ENCODE measurements at regions not wholly inside any gene's neighbourhood (a gene's known extent, or its start where the extent isn't known, plus 50 kb on each side); places are given as distances from the start of the nearest gene placed in this dataset.

GRCh38 chr1:2962946-2963345 is 58.3 kb upstream of the ACTRT2 start:
- H3K27me3 ChIP-seq (ENCODE audit: control insufficient read depth, insufficient read depth, low read length), result no peaks in the 10 kb centered on the region
- H3K9me3 ChIP-seq (ENCODE audit: control insufficient read depth in 2 of 2, low read length in 2 of 2), result no peaks in the 10 kb centered on the region
- H3K27ac Mint-ChIP-seq, result no peak overlapping the region
- no peak overlapping the region for H3K27ac ChIP-seq (ENCODE audit: insufficient read depth, low read length, poor library complexity, severe bottlenecking)
- H3K36me3 ChIP-seq (ENCODE audit: control insufficient read depth, insufficient read depth, low read length), result no peaks in the 10 kb centered on the region
- no peaks in the 10 kb centered on the region for H3K4me1 ChIP-seq (ENCODE audit: control insufficient read depth, insufficient read depth, low read length, poor library complexity, severe bottlenecking)
- no peaks in the 10 kb centered on the region for H3K4me1 Mint-ChIP-seq
- ATAC-seq (ENCODE audit: low read depth in 2 of 2) (no peak), DNase-seq (no peak)
- H3K27me3 Mint-ChIP-seq, result no peaks in the 10 kb centered on the region
- peaks cover 0 to 7% (median 3%) of the 10 kb centered on the region in 7 donors for H3K9me3 Mint-ChIP-seq
- H3K4me3 ChIP-seq (ENCODE audit: low read depth, low read length), result no peak overlapping the region
- no peak overlapping the region for H3K4me3 Mint-ChIP-seq
- H3K36me3 Mint-ChIP-seq, result no peaks in the 10 kb centered on the region

GRCh38 chr1:2965676-2966075 is 55.6 kb upstream of the ACTRT2 start:
- Mint-ChIP-seq H3K9me3 (peaks cover 0 to 3% (median 0%) of the 10 kb centered on the region in 7 donors), H3K4me3 (no peak overlapping the region), H3K27me3 (no peaks in the 10 kb centered on the region), H3K36me3 (no peaks in the 10 kb centered on the region), H3K4me1 (no peaks in the 10 kb centered on the region), H3K27ac (no peak overlapping the region)
- Histone ChIP-seq H3K4me1 (ENCODE audit: control insufficient read depth, insufficient read depth, low read length, poor library complexity, severe bottlenecking) (no peaks in the 10 kb centered on the region), H3K4me3 (ENCODE audit: low read depth, low read length) (no peak overlapping the region), H3K36me3 (ENCODE audit: control insufficient read depth, insufficient read depth, low read length) (no peaks in the 10 kb centered on the region), H3K27ac (ENCODE audit: insufficient read depth, low read length, poor library complexity, severe bottlenecking) (no peak overlapping the region), H3K27me3 (ENCODE audit: control insufficient read depth, insufficient read depth, low read length) (no peaks in the 10 kb centered on the region), H3K9me3 (ENCODE audit: control insufficient read depth in 2 of 2, low read length in 2 of 2) (no peaks in the 10 kb centered on the region)
- ATAC-seq (ENCODE audit: low read depth in 2 of 2) (no peak), DNase-seq (no peak)

- ATAC-seq (ENCODE audit: low read depth in 2 of 2) (no peak), DNase-seq (no peak)
- no peaks in the 10 kb centered on the region for H3K9me3 ChIP-seq (ENCODE audit: control insufficient read depth in 2 of 2, low read length in 2 of 2)
- H3K36me3 ChIP-seq (ENCODE audit: control insufficient read depth, insufficient read depth, low read length), result no peaks in the 10 kb centered on the region
- Mint-ChIP-seq H3K4me3 (no peak overlapping the region), H3K36me3 (no peaks in the 10 kb centered on the region), H3K9me3 (peaks cover 0 to 2% (median 0%) of the 10 kb centered on the region in 7 donors), H3K27ac (no peak overlapping the region), H3K27me3 (no peaks in the 10 kb centered on the region), H3K4me1 (no peaks in the 10 kb centered on the region)
- H3K27ac ChIP-seq (ENCODE audit: insufficient read depth, low read length, poor library complexity, severe bottlenecking), result no peak overlapping the region
- no peaks in the 10 kb centered on the region for H3K27me3 ChIP-seq (ENCODE audit: control insufficient read depth, insufficient read depth, low read length)
- no peaks in the 10 kb centered on the region for H3K4me1 ChIP-seq (ENCODE audit: control insufficient read depth, insufficient read depth, low read length, poor library complexity, severe bottlenecking)
- no peak overlapping the region for H3K4me3 ChIP-seq (ENCODE audit: low read depth, low read length)
Measured at GRCh38 chr1:2966449-2967328, 54.6 kb upstream of the ACTRT2 start.

GRCh38 chr1:2967329-2967725 is 53.9 kb upstream of the ACTRT2 start:
- H3K27me3 ChIP-seq (ENCODE audit: control insufficient read depth, insufficient read depth, low read length), result no peaks in the 10 kb centered on the region
- H3K27ac ChIP-seq (ENCODE audit: insufficient read depth, low read length, poor library complexity, severe bottlenecking), result no peak overlapping the region
- H3K9me3 ChIP-seq (ENCODE audit: control insufficient read depth in 2 of 2, low read length in 2 of 2), result no peaks in the 10 kb centered on the region
- DNase-seq (no peak), ATAC-seq (ENCODE audit: low read depth in 2 of 2) (no peak)
- H3K27ac Mint-ChIP-seq, result no peak overlapping the region
- H3K4me1 ChIP-seq (ENCODE audit: control insufficient read depth, insufficient read depth, low read length, poor library complexity, severe bottlenecking), result no peaks in the 10 kb centered on the region
- no peak overlapping the region for H3K4me3 Mint-ChIP-seq
- H3K9me3 Mint-ChIP-seq, result no peaks in the 10 kb centered on the region
- H3K36me3 ChIP-seq (ENCODE audit: control insufficient read depth, insufficient read depth, low read length), result no peaks in the 10 kb centered on the region
- H3K27me3 Mint-ChIP-seq, result no peaks in the 10 kb centered on the region
- no peaks in the 10 kb centered on the region for H3K4me1 Mint-ChIP-seq
- H3K36me3 Mint-ChIP-seq, result no peaks in the 10 kb centered on the region
- H3K4me3 ChIP-seq (ENCODE audit: low read depth, low read length), result no peak overlapping the region

GRCh38 chr1:2967881-2968280 is 53.4 kb upstream of the ACTRT2 start:
- H3K9me3 ChIP-seq (ENCODE audit: control insufficient read depth in 2 of 2, low read length in 2 of 2), result no peaks in the 10 kb centered on the region
- no peak overlapping the region for H3K4me3 ChIP-seq (ENCODE audit: low read depth, low read length)
- ATAC-seq (ENCODE audit: low read depth in 2 of 2), result no peak
- H3K36me3 ChIP-seq (ENCODE audit: control insufficient read depth, insufficient read depth, low read length), result no peaks in the 10 kb centered on the region
- no peak overlapping the region for H3K27ac ChIP-seq (ENCODE audit: insufficient read depth, low read length, poor library complexity, severe bottlenecking)
- Mint-ChIP-seq H3K4me3 (no peak overlapping the region), H3K36me3 (no peaks in the 10 kb centered on the region), H3K27me3 (no peaks in the 10 kb centered on the region), H3K4me1 (no peaks in the 10 kb centered on the region), H3K9me3 (no peaks in the 10 kb centered on the region), H3K27ac (no peak overlapping the region)
- no peaks in the 10 kb centered on the region for H3K4me1 ChIP-seq (ENCODE audit: control insufficient read depth, insufficient read depth, low read length, poor library complexity, severe bottlenecking)
- DNase-seq, result no peak
- no peaks in the 10 kb centered on the region for H3K27me3 ChIP-seq (ENCODE audit: control insufficient read depth, insufficient read depth, low read length)

GRCh38 chr1:2968471-2968881 is 52.8 kb upstream of the ACTRT2 start:
- no peaks in the 10 kb centered on the region for H3K27me3 ChIP-seq (ENCODE audit: control insufficient read depth, insufficient read depth, low read length)
- Mint-ChIP-seq H3K27ac (no peak overlapping the region), H3K9me3 (no peaks in the 10 kb centered on the region), H3K36me3 (no peaks in the 10 kb centered on the region), H3K4me1 (no peaks in the 10 kb centered on the region), H3K4me3 (no peak overlapping the region), H3K27me3 (no peaks in the 10 kb centered on the region)
- no peak overlapping the region for H3K27ac ChIP-seq (ENCODE audit: insufficient read depth, low read length, poor library complexity, severe bottlenecking)
- H3K4me3 ChIP-seq (ENCODE audit: low read depth, low read length), result no peak overlapping the region
- no peaks in the 10 kb centered on the region for H3K9me3 ChIP-seq (ENCODE audit: control insufficient read depth in 2 of 2, low read length in 2 of 2)
- no peak for DNase-seq
- no peak for ATAC-seq (ENCODE audit: low read depth in 2 of 2)
- H3K4me1 ChIP-seq (ENCODE audit: control insufficient read depth, insufficient read depth, low read length, poor library complexity, severe bottlenecking), result no peaks in the 10 kb centered on the region
- H3K36me3 ChIP-seq (ENCODE audit: control insufficient read depth, insufficient read depth, low read length), result no peaks in the 10 kb centered on the region

GRCh38 chr1:2969011-2969844 is 52.0 kb upstream of the ACTRT2 start:
- H3K27ac Mint-ChIP-seq, result no peak overlapping the region
- H3K27ac ChIP-seq (ENCODE audit: insufficient read depth, low read length, poor library complexity, severe bottlenecking), result no peak overlapping the region
- H3K27me3 ChIP-seq (ENCODE audit: control insufficient read depth, insufficient read depth, low read length), result no peaks in the 10 kb centered on the region
- ATAC-seq (ENCODE audit: low read depth in 2 of 2) (no peak), DNase-seq (no peak)
- H3K9me3 ChIP-seq (ENCODE audit: control insufficient read depth in 2 of 2, low read length in 2 of 2), result no peaks in the 10 kb centered on the region
- H3K4me3 Mint-ChIP-seq, result no peak overlapping the region
- H3K4me3 ChIP-seq (ENCODE audit: low read depth, low read length), result no peak overlapping the region
- no peaks in the 10 kb centered on the region for H3K4me1 Mint-ChIP-seq
- H3K9me3 Mint-ChIP-seq, result no peaks in the 10 kb centered on the region
- no peaks in the 10 kb centered on the region for H3K4me1 ChIP-seq (ENCODE audit: control insufficient read depth, insufficient read depth, low read length, poor library complexity, severe bottlenecking)
- no peaks in the 10 kb centered on the region for H3K27me3 Mint-ChIP-seq
- H3K36me3 ChIP-seq (ENCODE audit: control insufficient read depth, insufficient read depth, low read length), result no peaks in the 10 kb centered on the region
- H3K36me3 Mint-ChIP-seq, result no peaks in the 10 kb centered on the region

Measured in CD4-positive, CD25-positive, alpha-beta regulatory T cell (primary cell).